Choroid plexus epithelial cell (primary cell): ENCODE measurements at regions not wholly inside any gene's neighbourhood (a gene's known extent, or its start where the extent isn't known, plus 50 kb on each side); places are given as distances from the start of the nearest gene placed in this dataset.
"Not testable (repeated sequence)": the region's sequence is repeated elsewhere in the genome, so short reads cannot be mapped to it uniquely, and the experiment has no call there.

Experiments used
- DNase-seq: peaks from one replicate; pipeline ENCODE4 v3.0.0-alpha.2; 2010; ENCODE audit warnings: low read depth
- H3K4me3 ChIP-seq: 2 replicates; pipeline ENCODE4 v1.5.1; 2011; ENCODE audit warnings: low read depth, mild to moderate bottlenecking, control low read depth, low read length, moderate library complexity
- CTCF ChIP-seq: conservative IDR thresholded peaks from 2 replicates; pipeline ENCODE4 v1.5.1; 2011; ENCODE audit warnings: low read depth, mild to moderate bottlenecking, control low read depth, inconsistent platforms, low read length, moderate library complexity

GRCh38 chr13:63741029-63741813 lies 2325.6 kb upstream of the PCDH20 start:
- no peak overlapping the region for H3K4me3 ChIP-seq
- TF ChIP-seq CTCF, result no peak
- DNase-seq, result no peak

GRCh38 chr13:63739112-63739735 lies 2323.6 kb upstream of the PCDH20 start:
- not testable (repeated sequence) for H3K4me3 ChIP-seq, DNase-seq

GRCh38 chr13:63737418-63737817 lies 2321.8 kb upstream of the PCDH20 start:
- H3K4me3 ChIP-seq, result no peak overlapping the region
- TF ChIP-seq CTCF, result no peak
- DNase-seq, result no peak

- no peak for DNase-seq
- no peak overlapping the region for H3K4me3 ChIP-seq
- TF ChIP-seq CTCF, result no peak
Observed at GRCh38 chr13:63731896-63732295, 2316.2 kb upstream of the PCDH20 start.

- DNase-seq, H3K4me3 ChIP-seq: not testable (repeated sequence)
Observed at GRCh38 chr13:63712159-63712558, 2296.5 kb upstream of the PCDH20 start.

GRCh38 chr13:63706751-63707150 lies 2291.1 kb upstream of the PCDH20 start:
- DNase-seq, result no peak
- no peak for TF ChIP-seq CTCF
- H3K4me3 ChIP-seq, result no peak overlapping the region

- TF ChIP-seq CTCF, result no peak
- no peak for DNase-seq
- no peak overlapping the region for H3K4me3 ChIP-seq
Observed at GRCh38 chr13:63704521-63704920, 2288.9 kb upstream of the PCDH20 start.

- no peak for DNase-seq
- H3K4me3 ChIP-seq, result no peak overlapping the region
- TF ChIP-seq CTCF, result no peak
Observed at GRCh38 chr13:63700350-63700749, 2284.7 kb upstream of the PCDH20 start.
